Mucosa of stomach (tissue), 1 donor: ENCODE measurements at regions not wholly inside any gene's neighbourhood (a gene's known extent, or its start where the extent isn't known, plus 50 kb on each side); places are given as distances from the start of the nearest gene placed in this dataset.
"Not testable (repeated sequence)": the region's sequence is repeated elsewhere in the genome, so short reads cannot be mapped to it uniquely, and the experiment has no call there.

ENCODE experiments used
- H3K27me3 ChIP-seq: one replicate; pipeline ENCODE4 v1.7.0; 2013; ENCODE audit warnings: mild to moderate bottlenecking, low read length; ENCODE audit not compliant: control insufficient read depth, insufficient read depth
- H3K36me3 ChIP-seq: one replicate; pipeline ENCODE4 v1.7.0; 2013; ENCODE audit warnings: low read length; ENCODE audit not compliant: control insufficient read depth, insufficient read depth
- H3K4me1 ChIP-seq: one replicate; pipeline ENCODE4 v1.7.0; 2013; ENCODE audit warnings: mild to moderate bottlenecking, low read length; ENCODE audit not compliant: control insufficient read depth, insufficient read depth
- H3K4me3 ChIP-seq: one replicate; pipeline ENCODE4 v1.7.0; 2013; ENCODE audit warnings: low read length
- H3K9ac ChIP-seq: one replicate; pipeline ENCODE4 v1.7.0; 2013; ENCODE audit warnings: mild to moderate bottlenecking, low read length, moderate library complexity
- H3K9me3 ChIP-seq: one replicate; pipeline ENCODE4 v1.7.0; 2013; ENCODE audit warnings: mild to moderate bottlenecking, low read length, moderate library complexity; ENCODE audit not compliant: control insufficient read depth
- donor health status: Pancreatic carcinoma.

DNA sequence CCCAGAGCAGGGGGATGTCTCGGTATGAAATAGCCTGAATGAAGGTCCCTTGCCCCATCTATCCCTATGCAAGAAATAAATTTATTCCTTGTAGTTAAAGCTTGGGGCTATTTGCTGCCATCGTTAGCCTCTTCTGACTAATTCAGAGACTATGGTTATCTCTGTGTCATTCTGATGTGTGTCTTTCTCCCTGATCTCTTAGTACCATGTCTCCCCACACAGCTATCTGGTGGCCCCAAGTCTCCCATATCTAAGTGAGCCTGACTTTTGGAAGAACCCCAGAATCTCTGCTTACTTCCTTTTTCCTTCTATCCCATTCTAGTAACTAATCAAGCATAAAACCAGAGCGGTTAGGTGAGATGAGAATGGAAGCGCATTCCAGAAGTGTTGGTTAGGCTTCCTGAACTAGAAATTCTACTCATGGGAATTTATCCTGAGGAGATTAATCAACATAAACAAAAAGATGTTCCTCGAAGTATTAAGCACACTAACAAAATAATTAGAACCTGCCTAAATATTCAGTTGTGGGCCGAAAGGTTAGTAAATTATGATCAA lies 71.4 kb upstream of the BMAL1 start:
- no peaks in the 10 kb centered on the region for H3K27me3 ChIP-seq
- H3K9ac ChIP-seq, result no peak overlapping the region
- peaks cover 18% of the 10 kb centered on the region for H3K4me1 ChIP-seq
- H3K9me3 ChIP-seq, result no peaks in the 10 kb centered on the region
- no peak overlapping the region for H3K4me3 ChIP-seq
- H3K36me3 ChIP-seq, result no peaks in the 10 kb centered on the region

DNA sequence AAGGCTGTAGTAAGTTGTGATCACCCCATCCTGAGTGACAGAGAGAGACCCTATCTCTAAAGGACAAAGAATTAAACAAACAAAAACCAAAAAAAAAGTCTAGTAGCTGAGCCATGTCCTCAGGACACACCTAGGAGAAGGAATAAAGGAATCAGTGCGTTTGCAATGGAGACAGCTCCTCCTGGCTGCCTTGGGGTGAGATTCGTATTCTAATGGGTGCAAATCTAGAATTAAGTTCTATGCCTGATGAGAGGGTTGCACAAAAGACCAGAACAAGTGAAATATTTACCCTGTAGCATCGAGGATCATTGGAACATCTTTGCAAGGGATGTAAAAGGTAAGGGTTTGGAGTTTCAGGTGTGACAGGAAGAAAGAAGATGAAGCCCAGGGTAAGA lies 70.3 kb upstream of the BMAL1 start:
- no peaks in the 10 kb centered on the region for H3K36me3 ChIP-seq
- no peaks in the 10 kb centered on the region for H3K9me3 ChIP-seq
- no peaks in the 10 kb centered on the region for H3K27me3 ChIP-seq
- H3K9ac ChIP-seq, result peak overlapping the region; percentile 63
- H3K4me1 ChIP-seq, result peaks cover 18% of the 10 kb centered on the region
- H3K4me3 ChIP-seq, result peak overlapping the region; percentile 20

DNA sequence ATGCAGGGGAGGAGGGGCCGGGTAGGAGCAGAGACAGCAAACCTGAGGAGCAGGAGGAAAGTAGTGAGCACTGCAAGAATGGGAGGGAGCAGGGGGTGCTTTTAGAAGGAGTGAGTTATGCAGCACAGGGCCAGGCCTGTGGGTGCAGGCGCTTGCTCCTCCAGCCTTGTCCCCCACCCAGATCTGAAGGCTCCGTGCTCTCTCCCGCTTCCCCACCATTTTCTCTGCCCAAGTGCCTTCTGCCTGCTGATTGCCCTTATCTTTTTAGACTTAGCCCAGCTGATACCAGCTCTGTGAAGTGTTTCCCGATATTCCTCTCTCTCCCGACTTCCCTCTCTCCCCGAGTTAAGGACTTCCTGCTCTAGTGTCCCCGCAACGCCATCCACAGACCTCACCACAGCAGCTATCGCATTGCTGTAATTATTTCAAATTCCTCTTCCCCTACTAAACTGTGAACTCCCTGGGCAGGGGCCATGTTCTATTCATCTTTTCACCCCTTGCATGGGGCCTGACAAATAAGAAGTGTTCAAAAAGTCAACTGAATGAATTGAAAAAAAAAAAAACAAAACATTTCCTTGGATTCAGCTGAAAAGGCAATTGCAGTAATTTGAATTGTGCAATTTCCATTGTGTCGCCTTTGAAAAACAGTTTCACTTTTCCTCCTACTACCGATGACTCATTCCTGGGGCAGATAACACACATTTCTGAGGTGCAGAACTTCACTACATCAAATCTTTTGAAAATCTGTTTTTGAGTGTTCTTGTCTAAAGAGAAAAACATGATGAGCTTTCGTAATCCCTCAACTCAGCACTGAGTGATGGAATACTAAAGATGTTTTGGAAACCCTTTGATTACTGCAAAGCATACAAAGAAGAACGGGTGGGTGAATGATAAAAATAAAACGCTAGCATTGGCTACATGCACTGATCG lies 69.7 kb upstream of the BMAL1 start:
- Histone ChIP-seq H3K4me3 (peak overlapping the region; percentile 20), H3K36me3 (no peaks in the 10 kb centered on the region), H3K4me1 (peaks cover 18% of the 10 kb centered on the region), H3K9me3 (no peaks in the 10 kb centered on the region), H3K9ac (peak overlapping the region; percentile 63), H3K27me3 (no peaks in the 10 kb centered on the region)

GRCh38 chr11:13208921-13209320 lies 68.7 kb upstream of the BMAL1 start:
- Histone ChIP-seq H3K4me1 (peaks cover 18% of the 10 kb centered on the region), H3K9ac (no peak overlapping the region), H3K36me3 (no peaks in the 10 kb centered on the region), H3K4me3 (no peak overlapping the region), H3K27me3 (no peaks in the 10 kb centered on the region), H3K9me3 (no peaks in the 10 kb centered on the region)

GRCh38 chr11:13209379-13209778 lies 68.2 kb upstream of the BMAL1 start:
- Histone ChIP-seq H3K4me1 (peaks cover 18% of the 10 kb centered on the region), H3K9ac (no peak overlapping the region), H3K36me3 (no peaks in the 10 kb centered on the region), H3K9me3 (no peaks in the 10 kb centered on the region), H3K4me3 (no peak overlapping the region), H3K27me3 (no peaks in the 10 kb centered on the region)

DNA sequence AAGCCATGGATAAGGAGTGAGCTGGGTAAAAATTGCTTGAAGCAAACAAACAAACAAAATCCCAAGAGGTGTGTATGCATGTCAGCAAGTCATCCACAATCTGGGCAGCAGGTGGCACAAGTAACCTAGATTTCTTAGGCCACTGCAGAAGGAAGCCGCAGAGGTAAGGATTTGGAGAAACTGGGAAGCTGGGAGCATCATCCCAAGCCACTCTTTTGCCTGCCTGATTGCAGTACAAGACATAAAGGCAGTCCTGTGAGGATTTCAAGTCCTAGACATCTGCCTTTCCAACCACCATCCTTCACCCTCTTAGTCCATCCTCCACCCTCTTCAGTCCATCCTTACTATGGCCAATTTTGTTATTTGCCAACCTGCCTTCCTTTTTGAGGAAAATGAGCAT lies 67.2 kb upstream of the BMAL1 start:
- no peaks in the 10 kb centered on the region for H3K9me3 ChIP-seq
- peaks cover 18% of the 10 kb centered on the region for H3K4me1 ChIP-seq
- H3K27me3 ChIP-seq, result no peaks in the 10 kb centered on the region
- H3K4me3 ChIP-seq, result no peak overlapping the region
- H3K36me3 ChIP-seq, result no peaks in the 10 kb centered on the region
- no peak overlapping the region for H3K9ac ChIP-seq

GRCh38 chr11:13214276-13214675 lies 63.3 kb upstream of the BMAL1 start:
- Histone ChIP-seq H3K36me3 (no peaks in the 10 kb centered on the region), H3K9me3 (no peaks in the 10 kb centered on the region), H3K4me3 (no peak overlapping the region), H3K4me1 (no peaks in the 10 kb centered on the region), H3K9ac (no peak overlapping the region), H3K27me3 (no peaks in the 10 kb centered on the region)

GRCh38 chr11:13215149-13215548 lies 62.4 kb upstream of the BMAL1 start:
- Histone ChIP-seq H3K9me3 (no peaks in the 10 kb centered on the region), H3K27me3 (no peaks in the 10 kb centered on the region), H3K36me3 (no peaks in the 10 kb centered on the region), H3K4me1 (no peaks in the 10 kb centered on the region), H3K9ac (no peak overlapping the region), H3K4me3 (no peak overlapping the region)

- Histone ChIP-seq H3K9ac (no peak overlapping the region), H3K4me1 (no peaks in the 10 kb centered on the region), H3K4me3 (no peak overlapping the region), H3K27me3 (no peaks in the 10 kb centered on the region), H3K9me3 (no peaks in the 10 kb centered on the region), H3K36me3 (no peaks in the 10 kb centered on the region)
These were observed 61.4 kb upstream of the BMAL1 start for GRCh38 chr11:13216019-13216710.

DNA sequence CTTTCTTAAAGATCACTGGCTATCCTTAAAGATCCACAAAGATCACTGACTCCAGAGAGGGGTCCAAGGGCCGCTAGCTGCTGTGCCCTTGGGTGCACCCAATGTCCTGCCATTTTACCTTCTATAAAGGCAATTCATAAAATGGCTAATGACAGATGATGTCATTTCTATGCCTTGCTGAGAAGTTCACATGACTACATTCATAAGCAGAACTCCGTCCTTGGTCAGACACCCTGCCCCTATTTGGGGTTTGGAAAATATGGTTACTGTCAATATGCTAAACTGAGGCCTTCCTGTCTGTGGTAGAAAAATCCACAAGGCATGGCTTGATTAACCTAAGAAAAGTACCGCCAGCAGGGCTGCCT lies 60.9 kb upstream of the BMAL1 start:
- H3K9me3 ChIP-seq, result no peaks in the 10 kb centered on the region
- no peaks in the 10 kb centered on the region for H3K4me1 ChIP-seq
- no peaks in the 10 kb centered on the region for H3K27me3 ChIP-seq
- no peak overlapping the region for H3K9ac ChIP-seq
- no peak overlapping the region for H3K4me3 ChIP-seq
- no peaks in the 10 kb centered on the region for H3K36me3 ChIP-seq

- not testable (repeated sequence) for H3K9me3 ChIP-seq, H3K4me1 ChIP-seq, H3K36me3 ChIP-seq, H3K27me3 ChIP-seq, H3K9ac ChIP-seq, H3K4me3 ChIP-seq
These were observed 58.9 kb upstream of the BMAL1 start for GRCh38 chr11:13218685-13219084.

GRCh38 chr11:13220148-13220547 lies 57.4 kb upstream of the BMAL1 start:
- H3K4me3 ChIP-seq, result no peak overlapping the region
- H3K36me3 ChIP-seq, result no peaks in the 10 kb centered on the region
- H3K9me3 ChIP-seq, result no peaks in the 10 kb centered on the region
- H3K9ac ChIP-seq, result no peak overlapping the region
- no peaks in the 10 kb centered on the region for H3K27me3 ChIP-seq
- no peaks in the 10 kb centered on the region for H3K4me1 ChIP-seq
